DMS 273 treated with DMSO at 0.1 percent for 48 hours (cell line): ENCODE measurements at regions not wholly inside any gene's neighbourhood (a gene's known extent, or its start where the extent isn't known, plus 50 kb on each side); places are given as distances from the start of the nearest gene placed in this dataset.

Experiments
- DNase-seq: peaks from one replicate; lab custom pipeline; 2025; lab: John Stamatoyannopoulos, UW

GRCh38 chr2:9081750-9082149, 78.3 kb upstream of the MBOAT2 start:
- DNase-seq = no peak

DNA sequence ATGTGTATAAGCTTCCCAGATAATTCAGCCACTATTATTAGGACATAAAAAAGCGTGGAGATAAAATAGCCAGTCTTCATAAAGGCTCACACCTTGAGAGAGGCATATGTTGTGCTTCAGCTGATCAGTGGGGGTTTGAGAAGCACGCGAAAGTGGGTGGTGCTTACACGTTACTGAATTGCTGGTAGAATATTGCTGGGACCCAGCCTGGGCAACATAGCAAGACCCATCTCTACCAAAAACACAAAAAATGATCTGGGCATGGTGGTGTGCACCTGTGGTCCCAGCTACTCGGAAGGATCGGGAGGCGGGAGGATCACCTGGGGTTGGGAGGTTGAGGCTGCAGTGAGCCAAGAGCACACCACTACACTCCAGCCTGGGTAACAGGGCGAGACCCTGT, 74.9 kb upstream of the MBOAT2 start:
- no peak for DNase-seq

DNA sequence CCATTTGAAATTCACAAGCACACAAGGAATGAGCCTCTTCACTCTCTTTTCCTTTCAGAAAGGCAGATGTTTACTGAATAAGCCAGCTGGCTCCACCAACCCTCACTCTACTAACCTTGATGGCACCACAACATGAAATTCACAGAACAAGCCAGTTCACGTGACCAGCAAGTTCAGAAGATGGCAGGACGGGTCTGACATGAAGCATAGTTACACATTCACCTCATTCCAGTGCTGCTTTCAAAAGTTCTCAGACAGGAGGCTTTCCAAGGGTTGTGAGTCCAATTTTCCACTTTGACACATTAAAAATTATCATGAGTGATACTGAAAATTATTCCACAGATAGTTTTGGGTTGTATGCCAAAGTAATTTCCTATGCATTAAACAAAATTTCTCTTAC, 74.2 kb upstream of the MBOAT2 start:
- no peak for DNase-seq

GRCh38 chr2:9076755-9077154, 73.3 kb upstream of the MBOAT2 start:
- DNase-seq = no peak

GRCh38 chr2:9076210-9076609, 72.7 kb upstream of the MBOAT2 start:
- DNase-seq = no peak

- DNase-seq = no peak
These were observed 71.4 kb upstream of the MBOAT2 start for GRCh38 chr2:9074930-9075329.

DNA sequence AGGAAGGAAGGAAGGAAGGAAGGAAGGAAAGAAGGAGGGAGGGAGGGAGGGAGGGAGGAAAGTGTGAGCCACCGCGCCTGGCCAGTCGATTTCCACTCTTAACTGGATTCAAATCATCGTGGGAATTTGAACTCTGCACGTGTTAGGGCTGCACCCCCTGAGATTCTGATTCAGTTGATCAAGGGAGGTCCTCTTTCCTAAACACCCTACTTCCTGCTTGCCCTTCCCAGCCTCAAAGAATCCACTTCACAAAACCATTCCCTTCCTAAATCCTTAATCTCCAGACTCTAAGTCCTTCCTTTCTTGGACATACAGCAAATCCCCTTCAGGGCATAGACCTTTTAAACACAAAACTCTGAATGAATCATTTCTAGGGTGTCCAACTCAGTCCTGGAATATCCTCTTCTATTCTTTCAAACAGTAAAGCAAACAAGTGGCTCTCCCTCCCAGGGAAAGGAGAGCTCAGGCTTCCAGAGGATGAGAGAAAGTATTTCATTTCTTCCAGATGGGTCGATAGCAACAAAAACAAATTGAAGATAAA, 68.2 kb upstream of the MBOAT2 start:
- DNase-seq = no peak

GRCh38 chr2:9071032-9071431, 67.5 kb upstream of the MBOAT2 start:
- no peak for DNase-seq

- DNase-seq = no peak
These were observed 66.1 kb upstream of the MBOAT2 start for GRCh38 chr2:9069543-9069942.

- no peak for DNase-seq
These were observed 62.4 kb upstream of the MBOAT2 start for GRCh38 chr2:9065901-9066300.

- no peak for DNase-seq
These were observed 59.6 kb upstream of the MBOAT2 start for GRCh38 chr2:9063023-9063606.

GRCh38 chr2:9060819-9061218, 57.3 kb upstream of the MBOAT2 start:
- no peak for DNase-seq

- no peak for DNase-seq
These were observed 54.7 kb upstream of the MBOAT2 start for GRCh38 chr2:9057939-9058761.

DNA sequence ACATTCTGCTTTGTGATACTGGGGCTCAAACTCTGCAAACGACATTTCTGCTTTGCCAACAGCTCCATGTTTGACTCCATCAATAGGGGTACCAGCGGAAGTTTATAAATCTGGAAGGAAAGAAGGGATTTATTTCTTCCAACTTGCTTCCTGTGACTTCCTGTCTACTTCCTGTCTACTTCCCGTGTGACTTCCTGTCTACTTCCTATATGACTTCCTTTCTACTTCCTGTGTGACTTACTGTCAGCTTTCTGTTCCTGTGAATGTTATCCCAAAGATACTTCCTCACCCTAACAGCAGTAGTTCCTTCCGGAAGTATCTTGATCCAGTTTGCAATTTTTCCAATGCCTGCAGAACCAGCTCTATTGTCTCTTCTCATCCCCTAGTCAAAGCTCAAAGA, 52.0 kb upstream of the MBOAT2 start:
- DNase-seq = no peak

GRCh38 chr2:9053534-9053931, 50.0 kb upstream of the MBOAT2 start:
- no peak for DNase-seq
